CD14-positive monocyte (primary cell): ENCODE measurements at regions not wholly inside any gene's neighbourhood (a gene's known extent, or its start where the extent isn't known, plus 50 kb on each side); places are given as distances from the start of the nearest gene placed in this dataset.

Experiments used
- DNase-seq, 3 donors: peaks; one replicate each; pipeline ENCODE4 v3.0.0-alpha.2; 2011 to 2022
- H2AFZ ChIP-seq: 2 replicates; pipeline ENCODE4 v1.6.0; 2012; ENCODE audit warnings: mild to moderate bottlenecking, low read depth, low read length, inconsistent platforms; ENCODE audit not compliant: insufficient read depth, poor library complexity, severe bottlenecking
- H3K27ac ChIP-seq, 2 donors: 1 replicate in 1 of 2; 2 replicates in 1 of 2; pipeline ENCODE4 v1.5.1; 2012 to 2013; ENCODE audit warnings: low read length in 2 of 2, control low read depth in 1 of 2, inconsistent platforms in 1 of 2, low read depth in 1 of 2, mild to moderate bottlenecking in 1 of 2
- H3K27me3 ChIP-seq, 2 donors: one replicate each; pipeline versions ENCODE4 v1.6.0 to v1.6.1; 2011 to 2013; ENCODE audit warnings: low read length in 2 of 2; ENCODE audit not compliant: control insufficient read depth in 2 of 2, insufficient read depth in 2 of 2
- H3K36me3 ChIP-seq, 2 donors: replicated peaks in 1 of 2; 1 replicate in 1 of 2; 2 replicates in 1 of 2; pipeline versions ENCODE4 v1.5.1 to v1.6.1; 2012 to 2013; ENCODE audit warnings: low read length in 2 of 2, control low read depth in 1 of 2, inconsistent platforms in 1 of 2, mild to moderate bottlenecking in 1 of 2; ENCODE audit not compliant: insufficient read depth in 2 of 2, control insufficient read depth in 1 of 2
- H3K4me1 ChIP-seq, 2 donors: 1 replicate in 1 of 2; 2 replicates in 1 of 2; pipeline versions ENCODE4 v1.5.1 to v1.6.1; 2012 to 2013; ENCODE audit warnings: low read length in 2 of 2, control low read depth in 1 of 2, inconsistent platforms in 1 of 2, mild to moderate bottlenecking in 1 of 2, moderate library complexity in 1 of 2; ENCODE audit not compliant: insufficient read depth in 2 of 2, control insufficient read depth in 1 of 2
- H3K4me2 ChIP-seq: replicated peaks from 2 replicates; pipeline ENCODE3; 2012; ENCODE audit warnings: low read length, moderate library complexity, mild to moderate bottlenecking; ENCODE audit not compliant: poor library complexity, severe bottlenecking; ENCODE audit errors: extremely low read depth
- H3K4me3 ChIP-seq, 3 experiments: fragments of 200-600 bp in 1 of 3; sonication (generic) in 1 of 3; replicated peaks in 1 of 3; 1 replicate in 2 of 3; 2 replicates in 1 of 3; pipeline ENCODE4 v1.5.1; 2011 to 2013; ENCODE audit warnings: low read length in 3 of 3, mild to moderate bottlenecking in 3 of 3, control low read depth in 2 of 3, low read depth in 2 of 3, inconsistent platforms in 1 of 3, moderate library complexity in 1 of 3
- H3K79me2 ChIP-seq: 2 replicates; pipeline ENCODE4 v1.6.0; 2012; ENCODE audit warnings: mild to moderate bottlenecking, control low read depth, inconsistent platforms, low read length, moderate library complexity; ENCODE audit not compliant: insufficient read depth
- H3K9ac ChIP-seq: 2 replicates; pipeline ENCODE4 v1.6.0; 2017; ENCODE audit warnings: low read length, mild to moderate bottlenecking; ENCODE audit not compliant: insufficient read depth, poor library complexity, severe bottlenecking
- H3K9me3 ChIP-seq, 2 donors: replicated peaks in 1 of 2; 1 replicate in 1 of 2; 2 replicates in 1 of 2; pipeline versions ENCODE4 v1.5.1 to v1.6.1; 2012 to 2013; ENCODE audit warnings: low read length in 2 of 2, control low read depth in 1 of 2; ENCODE audit not compliant: control insufficient read depth in 1 of 2, insufficient read depth in 1 of 2
- H4K20me1 ChIP-seq: 2 replicates; pipeline ENCODE4 v1.6.0; 2012; ENCODE audit warnings: mild to moderate bottlenecking, low read length, control low read depth, moderate library complexity; ENCODE audit not compliant: insufficient read depth
- H3K27ac Mint-ChIP-seq, 7 donors: one replicate each; pipeline ENCODE4 v1.8.0; 2020; ENCODE audit warnings: mild to moderate bottlenecking in 7 of 7, mixed read lengths in 7 of 7, moderate library complexity in 6 of 7, inconsistent platforms in 2 of 7
- H3K27me3 Mint-ChIP-seq, 3 donors: one replicate each; pipeline ENCODE4 v1.8.0; 2021 to 2022; ENCODE audit warnings: low read depth in 3 of 3, mild to moderate bottlenecking in 3 of 3, mixed read lengths in 3 of 3, moderate library complexity in 3 of 3, inconsistent platforms in 1 of 3
- H3K36me3 Mint-ChIP-seq, 2 donors: one replicate each; pipeline ENCODE4 v1.8.0; 2020; ENCODE audit warnings: mixed read lengths in 2 of 2, inconsistent platforms in 1 of 2, mild to moderate bottlenecking in 1 of 2
- H3K4me1 Mint-ChIP-seq: one replicate; pipeline ENCODE4 v1.8.0; 2020; ENCODE audit warnings: mild to moderate bottlenecking, mixed read lengths
- H3K4me3 Mint-ChIP-seq, 2 donors: one replicate each; pipeline ENCODE4 v1.8.0; 2020; ENCODE audit warnings: mild to moderate bottlenecking in 2 of 2, mixed read lengths in 2 of 2, moderate library complexity in 1 of 2
- H3K9me3 Mint-ChIP-seq, 7 donors: one replicate each; pipeline ENCODE4 v1.8.0; 2020 to 2022; ENCODE audit warnings: mixed read lengths in 7 of 7, mild to moderate bottlenecking in 6 of 7, moderate library complexity in 6 of 7, inconsistent platforms in 2 of 7
- WGBS: methylation state at CpG from one replicate; pipeline ENCODE4 v1.1.5; 2013; ENCODE audit warnings: missing lambda C conversion rate; ENCODE audit not compliant: insufficient coverage; 5-methylcytosine and 5-hydroxymethylcytosine counted together
- intact Hi-C, 2 donors: fragments of 100-400 bp; cut with micrococcal nuclease; formaldehyde crosslinking; loops; one replicate each; pipeline versions ENCODE4 v1.15.0 to v1.15.1; 2023
- TF ChIP-seq, protein P1 (sequence below): fragments of 200-600 bp; IDR thresholded peaks from one replicate; pipeline ENCODE4 v1.8.0; 2022; ENCODE audit warnings: antibody characterized with exemption, mild to moderate bottlenecking

DNA sequence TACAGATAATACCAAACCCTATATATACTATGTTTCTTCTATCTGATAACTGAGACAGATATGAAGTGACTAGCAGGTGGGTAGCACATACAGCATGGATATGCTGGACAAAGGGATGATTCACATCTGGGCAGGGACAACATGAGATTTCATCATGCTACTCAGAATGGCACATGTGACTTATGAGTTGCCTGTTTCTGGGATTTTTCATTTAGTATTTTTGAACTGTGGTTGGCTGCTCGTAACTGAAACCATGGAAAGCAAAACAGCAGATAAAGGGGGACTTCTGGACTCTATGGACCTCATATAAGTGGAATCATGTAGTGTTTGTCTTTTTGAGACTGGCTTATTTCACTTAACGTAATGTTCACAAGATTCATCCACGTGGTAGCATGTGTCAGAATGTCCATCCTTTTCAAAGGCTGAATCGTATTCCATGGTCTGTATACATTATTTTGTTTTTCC is 883.0 kb downstream of the TBC1D22A start:
- peaks cover 0 to 1% (median 0%) of the 10 kb centered on the region in 3 donors for H3K27me3 Mint-ChIP-seq

DNA sequence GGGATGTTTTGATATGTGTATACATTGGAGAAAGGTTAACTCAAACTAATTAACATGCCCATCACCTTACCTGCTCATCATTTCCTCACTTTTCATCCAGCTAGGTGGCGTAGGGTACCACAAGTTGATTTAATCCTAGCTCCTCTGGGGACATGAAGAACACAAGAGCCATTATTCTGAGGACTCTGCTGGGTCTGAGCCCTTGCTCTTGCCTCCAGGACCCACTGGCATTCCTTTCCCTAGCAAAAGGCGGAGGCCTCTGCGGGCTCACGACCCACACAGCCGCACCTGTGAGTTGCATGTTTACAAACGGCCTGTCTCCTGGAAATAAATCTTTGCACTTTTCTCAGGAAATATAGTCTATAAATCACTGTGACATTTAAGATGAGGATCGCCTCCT is 871.9 kb downstream of the TBC1D22A start:
- no peaks in the 10 kb centered on the region for H3K36me3 Mint-ChIP-seq
- peaks cover 27 to 32% of the 10 kb centered on the region in 2 donors for H3K9me3 ChIP-seq
- H3K27me3 Mint-ChIP-seq: peaks cover 0 to 2% (median 2%) of the 10 kb centered on the region in 3 donors
- H3K36me3 ChIP-seq: no peaks in the 10 kb centered on the region
- H3K4me3 Mint-ChIP-seq: no peak overlapping the region
- TF ChIP-seq, protein P1, sequence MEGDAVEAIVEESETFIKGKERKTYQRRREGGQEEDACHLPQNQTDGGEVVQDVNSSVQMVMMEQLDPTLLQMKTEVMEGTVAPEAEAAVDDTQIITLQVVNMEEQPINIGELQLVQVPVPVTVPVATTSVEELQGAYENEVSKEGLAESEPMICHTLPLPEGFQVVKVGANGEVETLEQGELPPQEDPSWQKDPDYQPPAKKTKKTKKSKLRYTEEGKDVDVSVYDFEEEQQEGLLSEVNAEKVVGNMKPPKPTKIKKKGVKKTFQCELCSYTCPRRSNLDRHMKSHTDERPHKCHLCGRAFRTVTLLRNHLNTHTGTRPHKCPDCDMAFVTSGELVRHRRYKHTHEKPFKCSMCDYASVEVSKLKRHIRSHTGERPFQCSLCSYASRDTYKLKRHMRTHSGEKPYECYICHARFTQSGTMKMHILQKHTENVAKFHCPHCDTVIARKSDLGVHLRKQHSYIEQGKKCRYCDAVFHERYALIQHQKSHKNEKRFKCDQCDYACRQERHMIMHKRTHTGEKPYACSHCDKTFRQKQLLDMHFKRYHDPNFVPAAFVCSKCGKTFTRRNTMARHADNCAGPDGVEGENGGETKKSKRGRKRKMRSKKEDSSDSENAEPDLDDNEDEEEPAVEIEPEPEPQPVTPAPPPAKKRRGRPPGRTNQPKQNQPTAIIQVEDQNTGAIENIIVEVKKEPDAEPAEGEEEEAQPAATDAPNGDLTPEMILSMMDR: no peak
- H3K79me2 ChIP-seq: no peaks in the 10 kb centered on the region
- H3K27me3 ChIP-seq: no peaks in the 10 kb centered on the region
- peaks cover 8 to 52% (median 17%) of the 10 kb centered on the region in 7 donors for H3K9me3 Mint-ChIP-seq
- peak overlapping the region in 1 of 7 donors; percentile 5 for H3K27ac Mint-ChIP-seq
- no peak for DNase-seq
- H3K4me1 ChIP-seq: no peaks in the 10 kb centered on the region
- no peaks in the 10 kb centered on the region for H3K4me1 Mint-ChIP-seq
- H3K27ac ChIP-seq: no peak overlapping the region
- H3K4me2 ChIP-seq: no peak overlapping the region
- H4K20me1 ChIP-seq: no peaks in the 10 kb centered on the region
- 92% methylated on average over 1 of the region's 7 CpGs for WGBS
- intact Hi-C loops: no loop called here
- H2AFZ ChIP-seq: no peak overlapping the region
- no peak overlapping the region for H3K9ac ChIP-seq
- H3K4me3 ChIP-seq: no peak overlapping the region

More for the DNA sequence above, 883.0 kb downstream of the TBC1D22A start:
- no peak overlapping the region for H2AFZ ChIP-seq
- H3K36me3 Mint-ChIP-seq: no peaks in the 10 kb centered on the region
- TF ChIP-seq, protein P1: no peak
- no peak overlapping the region for H3K9ac ChIP-seq
- H3K79me2 ChIP-seq: no peaks in the 10 kb centered on the region
- H3K27ac ChIP-seq: no peak overlapping the region
- H3K36me3 ChIP-seq: no peaks in the 10 kb centered on the region
- peaks cover 0 to 9% (median 2%) of the 10 kb centered on the region in 7 donors for H3K9me3 Mint-ChIP-seq
- no peaks in the 10 kb centered on the region for H3K4me1 ChIP-seq
- intact Hi-C loops: no loop called here
- 83% methylated on average over 3 of the region's 4 CpGs for WGBS
- H3K4me1 Mint-ChIP-seq: no peaks in the 10 kb centered on the region
- H4K20me1 ChIP-seq: no peaks in the 10 kb centered on the region
- DNase-seq: no peak
- H3K27ac Mint-ChIP-seq: no peak overlapping the region
- no peak overlapping the region for H3K4me3 ChIP-seq
- H3K27me3 ChIP-seq: no peaks in the 10 kb centered on the region
- peaks cover 0 to 3% of the 10 kb centered on the region in 2 donors for H3K9me3 ChIP-seq
- H3K4me3 Mint-ChIP-seq: no peak overlapping the region
- H3K4me2 ChIP-seq: no peak overlapping the region
